ENCODE measurements at regions not wholly inside any gene's neighbourhood (a gene's known extent, or its start where the extent isn't known, plus 50 kb on each side); places are given as distances from the start of the nearest gene placed in this dataset.

GRCh38 chr18:34550902-34551301 lies 159.2 kb upstream of the DTNA start:
- DNase-seq (ENCODE audit: extremely low read depth in 1 of 11, low read depth in 9 of 11, low spot score in 4 of 11), result no peak

DNA sequence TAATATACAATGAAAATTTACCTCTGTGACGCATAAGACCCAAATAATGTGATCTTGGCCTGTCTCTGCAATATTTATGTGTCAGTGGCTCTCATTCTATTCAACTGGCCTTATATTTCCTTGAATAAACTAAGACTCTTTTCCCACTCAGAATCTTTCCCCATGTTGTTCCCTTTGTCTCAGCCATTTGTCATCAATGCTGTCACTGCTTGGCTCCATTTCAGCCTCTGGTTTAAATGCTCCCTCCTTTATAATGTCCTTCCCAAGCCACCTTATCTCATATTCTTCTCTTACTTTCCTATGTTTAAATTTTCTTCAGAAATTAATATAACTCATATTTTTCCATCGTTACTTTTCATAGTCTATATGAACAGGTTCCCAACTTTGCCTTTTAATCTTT lies 158.3 kb upstream of the DTNA start:
- no peak for DNase-seq (ENCODE audit: extremely low read depth in 1 of 11, low read depth in 9 of 11, low spot score in 4 of 11)

- no peak for DNase-seq (ENCODE audit: extremely low read depth in 1 of 11, low read depth in 9 of 11, low spot score in 4 of 11)
Measured at GRCh38 chr18:34562252-34562870, 147.7 kb upstream of the DTNA start.

DNA sequence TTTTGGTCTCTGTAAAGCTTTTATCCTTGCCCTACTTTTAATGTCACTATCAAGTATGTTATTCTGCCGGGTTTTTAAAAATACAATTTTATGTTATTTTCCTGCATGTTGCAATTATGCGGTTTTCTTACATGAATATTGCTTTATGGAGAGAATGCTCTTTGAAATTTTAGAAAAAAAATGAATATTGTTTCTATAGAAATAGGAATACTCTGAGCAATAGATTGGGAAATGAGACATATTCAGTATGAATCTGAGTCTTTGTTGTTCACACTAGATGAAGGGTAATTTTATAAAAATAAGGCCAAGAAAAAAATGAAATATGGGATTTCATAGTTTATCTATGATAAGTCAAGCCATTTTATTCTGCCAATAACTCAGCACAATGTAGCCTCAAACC lies 142.2 kb upstream of the DTNA start:
- no peak for DNase-seq (ENCODE audit: extremely low read depth in 1 of 11, low read depth in 9 of 11, low spot score in 4 of 11)

DNA sequence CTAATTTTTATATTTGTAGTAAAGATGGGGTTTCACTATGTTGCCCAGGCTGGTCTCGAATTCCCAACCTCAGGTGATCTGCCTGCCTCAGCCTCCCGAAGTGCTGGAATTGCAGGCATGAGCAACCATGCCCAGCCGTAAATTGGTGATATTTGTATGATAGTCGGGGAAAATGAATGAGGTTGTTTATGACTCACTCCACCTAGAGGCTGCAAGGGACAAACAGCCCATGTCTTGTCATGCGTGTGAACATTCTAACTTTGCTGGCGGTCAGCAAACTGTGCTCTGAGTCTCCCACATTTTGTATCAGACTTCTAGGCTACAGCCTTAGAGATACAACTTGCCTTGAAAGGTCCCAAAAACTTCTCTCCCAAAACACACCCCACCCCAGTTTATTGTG lies 133.5 kb upstream of the DTNA start:
- DNase-seq (ENCODE audit: extremely low read depth in 1 of 11, low read depth in 9 of 11, low spot score in 4 of 11), result no peak

- no peak for DNase-seq (ENCODE audit: extremely low read depth in 1 of 11, low read depth in 9 of 11, low spot score in 4 of 11)
Measured at GRCh38 chr18:34583895-34584294, 126.2 kb upstream of the DTNA start.

GRCh38 chr18:34590503-34590902 lies 119.6 kb upstream of the DTNA start:
- DNase-seq (ENCODE audit: extremely low read depth in 1 of 11, low read depth in 9 of 11, low spot score in 4 of 11), result no peak

GRCh38 chr18:34591920-34592444 lies 118.1 kb upstream of the DTNA start:
- DNase-seq (ENCODE audit: extremely low read depth in 1 of 11, low read depth in 9 of 11, low spot score in 4 of 11), result no peak

- DNase-seq (ENCODE audit: extremely low read depth in 1 of 11, low read depth in 9 of 11, low spot score in 4 of 11), result no peak
Measured at GRCh38 chr18:34592481-34592880, 117.6 kb upstream of the DTNA start.

GRCh38 chr18:34592961-34593382 lies 117.1 kb upstream of the DTNA start:
- DNase-seq (ENCODE audit: extremely low read depth in 1 of 11, low read depth in 9 of 11, low spot score in 4 of 11), result peak; percentile 1 to 37 (median 22)

- DNase-seq (ENCODE audit: extremely low read depth in 1 of 11, low read depth in 9 of 11, low spot score in 4 of 11), result no peak
Measured at GRCh38 chr18:34594266-34594665, 115.8 kb upstream of the DTNA start.

GRCh38 chr18:34595690-34596089 lies 114.4 kb upstream of the DTNA start:
- peak in 2 of 11 donors; percentile 6 to 12 for DNase-seq (ENCODE audit: extremely low read depth in 1 of 11, low read depth in 9 of 11, low spot score in 4 of 11)

- DNase-seq (ENCODE audit: extremely low read depth in 1 of 11, low read depth in 9 of 11, low spot score in 4 of 11), result no peak
Measured at GRCh38 chr18:34598120-34598635, 111.9 kb upstream of the DTNA start.

DNA sequence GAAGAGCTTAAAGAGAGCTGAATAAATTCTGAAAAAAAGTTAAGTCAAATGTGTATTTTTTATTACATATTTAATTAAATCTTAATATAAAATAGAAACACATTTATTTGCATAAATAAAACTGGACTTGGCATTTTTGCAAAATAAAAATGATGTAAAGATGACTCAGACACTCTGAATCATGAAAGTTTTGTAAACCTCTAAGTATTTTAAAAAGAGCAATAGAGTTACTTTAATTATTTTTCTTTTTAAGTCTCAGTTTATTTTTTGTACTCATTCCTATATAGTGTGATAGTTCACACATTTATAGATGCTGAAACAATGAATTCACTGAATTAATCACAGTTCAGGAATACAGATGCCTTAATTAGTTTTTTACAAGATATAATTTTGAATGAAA lies 109.9 kb upstream of the DTNA start:
- no peak for DNase-seq (ENCODE audit: extremely low read depth in 1 of 11, low read depth in 9 of 11, low spot score in 4 of 11)

DNA sequence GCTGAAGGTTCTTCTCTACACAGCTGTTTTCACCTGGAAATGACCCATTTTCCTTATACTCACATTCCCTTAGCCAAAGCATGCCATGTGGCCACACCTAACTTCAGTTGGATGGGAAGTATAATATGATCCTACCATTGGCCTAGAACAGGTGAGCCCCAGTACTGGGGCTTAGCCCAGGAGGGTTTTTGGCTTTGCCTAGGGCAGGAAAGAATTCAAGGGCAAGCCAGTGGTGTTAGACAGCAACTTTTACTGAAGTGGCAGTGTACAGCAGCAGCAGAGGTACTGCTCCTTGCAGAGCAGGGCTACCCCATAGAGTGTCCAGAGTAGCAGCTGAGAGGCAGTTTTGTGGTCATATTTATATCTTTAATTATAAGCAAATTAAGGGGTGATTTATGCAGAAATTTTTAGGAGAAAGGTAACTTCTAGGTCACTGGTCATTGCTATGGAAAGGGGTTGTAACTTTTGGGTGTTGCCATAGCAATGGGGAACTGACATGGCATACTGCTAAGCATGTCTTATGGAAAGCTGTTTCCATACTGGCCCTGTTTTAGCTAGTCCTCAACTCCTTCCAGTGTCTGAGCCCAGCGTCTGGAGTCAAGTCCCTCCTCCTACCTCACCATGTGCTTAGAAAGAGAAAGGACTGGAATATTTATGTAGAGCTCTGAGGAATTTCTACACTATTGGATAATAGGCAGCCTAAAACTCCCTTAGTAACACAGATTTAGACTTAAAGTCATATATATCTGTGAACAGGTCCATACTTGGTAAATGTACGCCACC lies 109.0 kb upstream of the DTNA start:
- no peak for DNase-seq (ENCODE audit: extremely low read depth in 1 of 11, low read depth in 9 of 11, low spot score in 4 of 11)

DNA sequence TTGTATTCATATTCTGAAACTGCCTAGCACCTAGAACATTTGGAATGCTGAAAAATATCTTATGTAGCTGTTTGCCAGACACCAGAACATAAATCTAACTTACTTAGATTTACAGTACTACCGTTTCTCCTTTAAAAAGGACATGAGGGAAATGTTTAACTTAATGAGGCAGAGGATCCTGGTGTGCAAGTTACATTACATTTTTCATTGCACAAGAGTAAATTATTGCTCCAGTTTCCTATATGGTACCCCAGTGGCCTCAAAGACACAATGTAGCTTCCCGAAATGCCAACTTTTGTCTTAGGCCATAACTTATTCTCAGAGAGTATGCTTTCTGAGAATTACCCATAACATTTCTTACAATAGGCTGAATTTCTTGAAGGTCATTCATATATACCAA lies 105.5 kb upstream of the DTNA start:
- DNase-seq (ENCODE audit: extremely low read depth in 1 of 11, low read depth in 9 of 11, low spot score in 4 of 11), result no peak

DNA sequence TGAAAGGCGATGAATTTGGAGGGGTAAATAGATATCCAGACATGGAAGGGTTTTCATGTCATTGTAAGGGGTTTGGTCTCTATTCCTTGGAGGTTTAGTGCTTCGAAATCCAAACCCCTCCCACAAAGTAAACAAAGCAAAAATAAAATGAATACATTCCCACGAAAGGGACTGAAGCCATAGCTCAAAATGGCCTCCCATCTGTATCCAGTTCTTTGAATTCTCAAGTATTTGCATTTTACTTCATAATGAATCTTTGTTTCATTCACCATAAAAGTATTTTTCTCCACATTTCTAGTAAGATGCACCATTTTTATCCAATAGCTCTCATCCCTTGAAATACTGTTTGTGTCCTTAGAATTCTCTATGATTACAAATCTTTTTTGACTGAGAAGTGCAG lies 103.2 kb upstream of the DTNA start:
- no peak for DNase-seq (ENCODE audit: extremely low read depth in 1 of 11, low read depth in 9 of 11, low spot score in 4 of 11)

DNA sequence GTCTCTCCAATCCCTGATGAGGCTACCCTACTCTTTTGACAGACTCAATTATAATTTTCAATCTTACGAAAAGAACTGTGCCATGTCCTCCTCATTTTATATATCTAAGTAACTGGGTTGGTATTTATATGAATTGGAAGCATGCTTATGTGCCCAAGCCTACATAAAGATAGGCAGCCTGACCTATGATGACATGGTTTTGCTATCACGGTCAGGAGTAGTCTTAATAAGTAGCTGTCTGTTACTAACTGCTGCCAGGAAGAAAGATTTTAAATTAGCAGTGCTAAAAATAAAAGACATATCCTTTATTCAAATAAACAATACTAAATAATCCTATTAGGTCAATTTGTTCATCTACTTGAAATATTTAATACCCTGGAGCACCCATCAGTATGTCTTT lies 102.0 kb upstream of the DTNA start:
- no peak for DNase-seq (ENCODE audit: extremely low read depth in 1 of 11, low read depth in 9 of 11, low spot score in 4 of 11)

DNA sequence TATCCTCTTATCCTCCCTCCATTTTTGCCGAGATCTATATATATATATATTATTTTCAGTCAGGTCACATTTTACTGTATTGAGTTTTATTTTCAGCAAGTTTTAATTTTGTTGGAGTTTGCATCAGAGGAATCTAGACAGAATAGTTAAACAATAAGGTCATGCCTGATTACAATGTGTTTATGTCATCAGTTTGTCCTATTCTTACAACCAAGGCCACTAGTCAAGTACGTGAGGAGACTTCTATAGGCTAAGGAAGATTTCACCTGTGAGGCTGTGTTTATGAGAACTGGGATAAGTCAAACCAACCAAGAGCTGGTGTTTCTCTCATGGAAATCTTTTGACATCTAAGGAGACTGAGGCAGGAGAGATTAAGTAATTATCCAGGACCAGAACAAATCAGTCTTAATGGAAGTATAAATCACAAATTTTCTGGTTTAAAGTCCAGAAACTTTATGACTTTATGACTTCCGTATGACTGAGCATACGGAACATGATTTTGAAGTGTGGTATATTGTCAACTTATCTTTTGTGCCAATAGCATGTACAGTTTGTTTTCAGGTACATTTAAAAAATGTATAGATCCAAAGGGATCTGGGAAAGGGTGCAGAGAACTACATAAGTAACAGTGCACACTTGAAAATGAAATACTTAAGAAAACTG lies 100.0 kb upstream of the DTNA start:
- DNase-seq (ENCODE audit: extremely low read depth in 1 of 11, low read depth in 9 of 11, low spot score in 4 of 11), result no peak

DNA sequence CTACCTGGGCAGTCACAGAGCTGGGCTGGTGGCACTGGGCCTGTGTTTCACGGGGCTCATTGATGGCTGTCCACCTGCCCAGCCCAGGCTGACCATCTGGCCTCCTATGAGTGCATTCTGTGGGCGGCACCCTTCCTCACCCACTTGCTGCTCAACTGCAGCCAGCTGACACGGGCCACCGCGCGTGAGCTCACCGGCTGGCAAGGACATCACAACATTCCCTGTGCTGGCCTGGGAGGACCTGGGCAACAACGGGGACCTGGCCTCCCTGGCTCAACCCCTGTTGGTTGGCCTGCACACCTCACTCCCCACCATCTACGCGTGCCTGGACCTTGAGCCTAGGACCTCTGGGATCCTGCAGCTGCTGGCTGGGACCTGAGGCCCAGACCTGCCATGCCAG lies 98.2 kb upstream of the DTNA start:
- no peak for DNase-seq (ENCODE audit: extremely low read depth in 1 of 11, low read depth in 9 of 11, low spot score in 4 of 11)

Data from renal cortex interstitium (tissue), 11 donors.